ENCODE measurements at regions not wholly inside any gene's neighbourhood (a gene's known extent, or its start where the extent isn't known, plus 50 kb on each side); places are given as distances from the start of the nearest gene placed in this dataset.
A peak's percentile ranks its signal among the peaks of the same experiment; 100 is the strongest.

- H3K4me1 ChIP-seq (replicated peaks): no peaks in the 10 kb centered on the region
- no peak for DNase-seq (ENCODE audit: low read depth in 1 of 2, low spot score in 2 of 2)
Measured at GRCh38 chrX:2620576-2620975, 70.5 kb upstream of the CD99 start.

DNA sequence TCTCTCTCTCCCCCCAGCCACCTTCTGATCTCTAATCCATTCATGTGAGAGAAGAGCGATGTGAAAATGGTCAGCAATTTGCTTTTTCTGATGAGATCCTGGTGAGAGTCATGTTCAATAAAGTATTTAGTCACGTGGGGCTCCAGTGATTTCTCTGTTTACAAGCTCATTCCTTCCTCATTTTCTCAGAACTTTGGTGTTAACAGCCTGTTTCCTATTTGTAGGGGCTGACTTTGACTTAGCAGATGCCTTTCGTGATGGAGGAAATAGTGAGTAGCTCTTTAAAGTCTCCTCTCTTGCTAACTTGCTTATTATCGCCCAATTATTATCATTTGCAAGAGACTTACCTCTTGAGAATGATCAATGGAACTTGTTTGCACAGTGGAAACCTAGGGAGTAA, 72.6 kb upstream of the CD99 start:
- no peak overlapping the region for H3K27ac ChIP-seq
- no peaks in the 10 kb centered on the region for H3K27me3 ChIP-seq (replicated peaks)
- peaks cover 6% of the 10 kb centered on the region for H3K4me1 ChIP-seq (replicated peaks)
- no peaks in the 10 kb centered on the region for H3K9me3 ChIP-seq (replicated peaks)
- H3K4me3 ChIP-seq: no peak overlapping the region
- peaks cover 4% of the 10 kb centered on the region for H3K36me3 ChIP-seq
- no peak for DNase-seq (ENCODE audit: low read depth in 1 of 2, low spot score in 2 of 2)

More at GRCh38 chrX:2620576-2620975, 70.5 kb upstream of the CD99 start:
- no peak overlapping the region for H3K4me3 ChIP-seq
- no peaks in the 10 kb centered on the region for H3K27me3 ChIP-seq (replicated peaks)
- no peaks in the 10 kb centered on the region for H3K9me3 ChIP-seq (replicated peaks)
- H3K36me3 ChIP-seq: peaks cover 4% of the 10 kb centered on the region; the same call in 1 of the 2 replicates
- H3K27ac ChIP-seq: no peak overlapping the region

DNA sequence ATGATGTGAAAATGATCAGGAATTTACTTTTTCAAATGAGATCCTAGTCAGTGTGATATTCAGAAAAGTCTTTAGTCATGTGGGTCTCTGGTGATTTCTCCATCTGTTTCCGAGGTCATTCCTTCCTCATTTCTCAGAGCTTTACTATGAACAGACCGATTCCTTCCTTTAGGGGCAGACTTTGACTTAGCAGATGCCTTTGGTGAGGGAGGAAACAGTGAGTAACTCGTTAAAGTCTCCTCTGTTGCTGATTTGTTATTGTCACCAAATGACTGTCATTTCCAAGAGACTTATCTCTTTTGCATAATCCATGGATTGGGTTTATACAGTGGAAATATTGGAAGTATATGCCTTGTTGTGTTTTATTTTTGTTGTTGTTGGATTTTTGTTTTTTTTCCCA, 76.2 kb upstream of the CD99 start:
- Histone ChIP-seq H3K27me3 (replicated peaks) (no peaks in the 10 kb centered on the region), H3K27ac (no peak overlapping the region), H3K4me1 (replicated peaks) (peaks cover 10% of the 10 kb centered on the region), H3K4me3 (no peak overlapping the region), H3K36me3 (no peaks in the 10 kb centered on the region; the same call in none of the 2 replicates), H3K9me3 (replicated peaks) (no peaks in the 10 kb centered on the region)
- peak in 1 of 2 experiments; percentile 23 for DNase-seq (ENCODE audit: low read depth in 1 of 2, low spot score in 2 of 2)

DNA sequence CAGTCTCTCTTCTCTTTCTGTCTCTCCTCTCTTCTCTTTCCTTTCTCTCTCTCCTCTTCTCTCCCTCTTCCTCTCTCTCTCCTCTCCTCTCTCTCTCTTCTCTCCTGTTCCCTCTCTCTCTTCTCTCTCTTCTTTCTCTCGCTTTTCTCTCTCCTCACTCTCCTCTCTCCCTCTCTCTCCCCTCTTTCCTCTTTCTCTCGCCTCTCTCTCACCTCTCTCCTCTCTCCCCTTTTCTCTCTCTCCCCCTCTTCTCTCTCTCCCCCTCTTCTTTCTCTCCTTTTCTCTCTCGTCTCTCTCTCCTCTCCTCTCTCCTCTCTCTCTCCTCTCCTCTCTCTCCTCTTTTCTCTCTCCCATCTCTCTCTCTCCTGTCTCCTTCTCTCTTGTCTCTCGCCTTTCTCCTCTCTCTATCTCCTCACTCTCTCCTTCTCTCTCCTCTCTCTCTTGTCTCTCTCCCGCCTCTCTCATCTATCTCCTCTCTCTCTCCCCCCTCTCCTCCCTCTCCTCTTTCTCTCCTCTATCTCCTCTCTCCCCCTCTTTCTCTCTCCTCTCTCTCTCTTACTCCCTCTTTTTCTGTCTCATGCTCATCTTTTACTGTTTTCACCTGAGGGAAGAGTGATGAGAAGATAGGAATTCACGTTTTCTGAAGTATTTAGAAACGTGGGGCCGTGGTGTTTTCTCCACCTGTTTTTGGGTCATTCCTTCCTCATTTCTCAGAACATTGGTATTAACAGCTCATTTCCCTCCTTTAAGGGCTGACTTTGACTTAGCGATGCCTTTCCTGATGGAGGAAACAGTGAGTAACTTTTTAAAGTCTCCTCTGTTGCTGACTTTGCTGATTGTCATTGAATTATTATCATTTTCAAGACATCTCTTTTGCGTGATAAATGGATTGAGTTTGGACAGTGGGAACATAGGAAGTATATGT, 80.6 kb upstream of the CD99 start:
- Histone ChIP-seq H3K9me3 (replicated peaks) (no peaks in the 10 kb centered on the region), H3K27ac (no peak overlapping the region), H3K4me1 (replicated peaks) (peaks cover 13% of the 10 kb centered on the region), H3K36me3 (no peaks in the 10 kb centered on the region; the same call in 1 of the 2 replicates), H3K27me3 (replicated peaks) (no peaks in the 10 kb centered on the region), H3K4me3 (peak overlapping the region; percentile 61)
- DNase-seq (ENCODE audit: low read depth in 1 of 2, low spot score in 2 of 2): peak in 1 of 2 experiments; percentile 12

GRCh38 chrX:2609431-2610238, 81.5 kb upstream of the CD99 start:
- H3K4me1 ChIP-seq (replicated peaks): peaks cover 8% of the 10 kb centered on the region

GRCh38 chrX:2608638-2609430, 82.3 kb upstream of the CD99 start:
- Histone ChIP-seq H3K4me3 (peak overlapping the region; percentile 61), H3K27ac (peak overlapping the region; percentile 28; the same call in 1 of the 2 replicates), H3K9me3 (replicated peaks) (no peaks in the 10 kb centered on the region), H3K4me1 (replicated peaks) (peaks cover 7% of the 10 kb centered on the region; the same call in 1 of the 2 replicates), H3K27me3 (replicated peaks) (no peaks in the 10 kb centered on the region), H3K36me3 (no peaks in the 10 kb centered on the region)
- DNase-seq (ENCODE audit: low read depth in 1 of 2, low spot score in 2 of 2): peak; percentile 72 to 86

More at GRCh38 chrX:2609431-2610238, 81.5 kb upstream of the CD99 start:
- peak in 1 of 2 experiments; percentile 34 for DNase-seq (ENCODE audit: low read depth in 1 of 2, low spot score in 2 of 2)
- no peaks in the 10 kb centered on the region for H3K9me3 ChIP-seq (replicated peaks)
- no peaks in the 10 kb centered on the region for H3K27me3 ChIP-seq (replicated peaks)
- no peaks in the 10 kb centered on the region for H3K36me3 ChIP-seq
- peak overlapping the region; percentile 61 for H3K4me3 ChIP-seq
- no peak overlapping the region for H3K27ac ChIP-seq

- Histone ChIP-seq H3K27ac (no peak overlapping the region), H3K4me3 (no peak overlapping the region), H3K4me1 (replicated peaks) (peaks cover 7% of the 10 kb centered on the region; the same call in 1 of the 2 replicates), H3K36me3 (peaks cover 2% of the 10 kb centered on the region; the same call in 1 of the 2 replicates), H3K27me3 (replicated peaks) (no peaks in the 10 kb centered on the region), H3K9me3 (replicated peaks) (no peaks in the 10 kb centered on the region)
- no peak for DNase-seq (ENCODE audit: low read depth in 1 of 2, low spot score in 2 of 2)
Measured at GRCh38 chrX:2607113-2607512, 84.0 kb upstream of the CD99 start.

GRCh38 chrX:2600564-2600963, 90.5 kb upstream of the CD99 start:
- H3K4me3 ChIP-seq: no peak overlapping the region
- H3K27me3 ChIP-seq (replicated peaks): no peaks in the 10 kb centered on the region
- H3K36me3 ChIP-seq: peaks cover 7% of the 10 kb centered on the region; the same call in 1 of the 2 replicates
- H3K27ac ChIP-seq: no peak overlapping the region
- H3K9me3 ChIP-seq (replicated peaks): no peaks in the 10 kb centered on the region
- no peaks in the 10 kb centered on the region; the same call in 1 of the 2 replicates for H3K4me1 ChIP-seq (replicated peaks)
- DNase-seq (ENCODE audit: low read depth in 1 of 2, low spot score in 2 of 2): no peak

- no peak for DNase-seq (ENCODE audit: low read depth in 1 of 2, low spot score in 2 of 2)
Measured at GRCh38 chrX:2596555-2597255, 94.4 kb upstream of the CD99 start.

DNA sequence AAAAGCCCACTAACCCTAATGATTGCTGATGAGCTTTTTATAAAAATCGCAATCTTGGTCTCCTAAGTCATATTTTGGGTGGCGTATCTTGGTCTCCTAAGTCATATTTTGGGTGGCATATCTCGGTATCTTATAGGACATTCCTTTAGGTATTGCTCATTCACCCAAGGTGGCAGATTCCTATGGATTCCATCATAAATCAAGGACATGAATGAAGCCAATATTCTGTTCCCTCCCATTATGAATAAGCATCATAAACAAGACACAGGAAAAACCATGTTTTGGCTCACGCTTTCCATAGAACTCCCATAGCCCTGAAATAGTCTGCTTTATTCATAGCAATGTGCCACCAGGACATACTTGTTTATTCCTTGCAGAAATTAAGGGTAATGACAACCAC, 95.0 kb upstream of the CD99 start:
- Histone ChIP-seq H3K36me3 (no peaks in the 10 kb centered on the region; the same call in 1 of the 2 replicates), H3K27me3 (replicated peaks) (no peaks in the 10 kb centered on the region), H3K27ac (no peak overlapping the region), H3K9me3 (replicated peaks) (no peaks in the 10 kb centered on the region), H3K4me1 (replicated peaks) (peaks cover 4% of the 10 kb centered on the region), H3K4me3 (no peak overlapping the region)
- DNase-seq (ENCODE audit: low read depth in 1 of 2, low spot score in 2 of 2): no peak

More at GRCh38 chrX:2596555-2597255, 94.4 kb upstream of the CD99 start:
- Histone ChIP-seq H3K36me3 (peaks cover 4% of the 10 kb centered on the region; the same call in 1 of the 2 replicates), H3K27me3 (replicated peaks) (no peaks in the 10 kb centered on the region), H3K4me3 (no peak overlapping the region), H3K27ac (no peak overlapping the region), H3K4me1 (replicated peaks) (peaks cover 4% of the 10 kb centered on the region), H3K9me3 (replicated peaks) (no peaks in the 10 kb centered on the region)

DNA sequence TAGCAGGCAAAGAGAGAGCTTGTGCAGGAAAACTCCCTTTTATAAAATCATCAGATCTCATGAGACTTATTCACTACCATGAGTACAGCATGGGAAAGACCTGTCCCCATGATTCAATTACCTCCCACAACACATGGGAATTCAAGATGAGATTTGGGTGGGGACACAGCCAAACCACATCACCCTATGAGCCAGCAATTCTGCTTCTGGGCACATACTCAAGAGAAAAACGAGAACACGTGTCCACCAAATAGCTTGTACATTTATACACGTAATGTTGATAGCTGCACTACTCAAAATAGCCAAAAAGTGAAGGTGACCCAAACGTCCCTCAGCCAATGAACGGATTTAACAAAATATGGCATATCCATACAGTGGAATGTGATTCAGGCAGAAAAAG, 94.5 kb upstream of the DHRSX start:
- DNase-seq (ENCODE audit: low read depth in 1 of 2, low spot score in 2 of 2): no peak
- H3K27ac ChIP-seq: no peak overlapping the region

DNA sequence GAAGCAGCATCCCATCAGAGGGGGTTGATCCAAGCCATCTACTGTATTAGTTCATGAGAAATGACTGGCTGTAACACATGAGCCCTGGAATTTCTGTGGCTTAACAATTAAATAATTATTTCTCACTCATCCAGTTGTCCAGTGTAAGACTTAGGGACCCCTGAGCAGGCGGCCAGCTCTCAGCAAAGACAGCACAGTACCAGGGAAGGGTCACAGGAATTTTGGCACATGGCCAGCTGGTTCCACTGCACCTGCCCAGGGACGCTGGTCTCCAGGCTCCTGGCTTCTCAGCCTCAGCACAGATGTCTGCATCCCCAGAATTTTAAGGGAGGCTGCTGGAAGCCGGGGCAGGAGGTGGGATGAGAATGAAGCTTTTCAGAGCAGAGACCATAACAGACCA, 93.7 kb upstream of the DHRSX start:
- Histone ChIP-seq H3K36me3 (no peaks in the 10 kb centered on the region; the same call in 1 of the 2 replicates), H3K4me3 (no peak overlapping the region), H3K27ac (no peak overlapping the region), H3K9me3 (replicated peaks) (no peaks in the 10 kb centered on the region), H3K27me3 (replicated peaks) (no peaks in the 10 kb centered on the region), H3K4me1 (replicated peaks) (peaks cover 4% of the 10 kb centered on the region)
- no peak for DNase-seq (ENCODE audit: low read depth in 1 of 2, low spot score in 2 of 2)

More for the DNA sequence above, 94.5 kb upstream of the DHRSX start:
- H3K36me3 ChIP-seq: no peaks in the 10 kb centered on the region; the same call in 1 of the 2 replicates
- no peaks in the 10 kb centered on the region for H3K27me3 ChIP-seq (replicated peaks)
- no peaks in the 10 kb centered on the region for H3K9me3 ChIP-seq (replicated peaks)
- H3K4me3 ChIP-seq: no peak overlapping the region
- H3K4me1 ChIP-seq (replicated peaks): peaks cover 4% of the 10 kb centered on the region

All from SJSA1 (cell line).